Breast epithelium (tissue), 3 donors: ENCODE measurements at regions not wholly inside any gene's neighbourhood (a gene's known extent, or its start where the extent isn't known, plus 50 kb on each side); places are given as distances from the start of the nearest gene placed in this dataset.

Experiments used
- CTCF ChIP-seq, 3 donors: fragments of 450-650 bp; IDR thresholded peaks; one replicate each; pipeline ENCODE4 v1.5.1; 2016 to 2017; ENCODE audit warnings: antibody characterized with exemption in 3 of 3, mild to moderate bottlenecking in 3 of 3, moderate library complexity in 3 of 3
- POLR2A ChIP-seq: fragments of 450-650 bp; IDR thresholded peaks from one replicate; pipeline ENCODE4 v1.6.1; 2016; ENCODE audit warnings: antibody characterized with exemption, mild to moderate bottlenecking, moderate library complexity
- POLR2AphosphoS5 ChIP-seq, 3 donors: sonication (generic); formaldehyde crosslinking; IDR thresholded peaks; one replicate each; pipeline ENCODE4 v1.6.1; 2017; ENCODE audit warnings: antibody characterized with exemption in 3 of 3

GRCh38 chr13:63433546-63434150, 2018.0 kb upstream of the PCDH20 start:
- TF ChIP-seq CTCF (IDR thresholded peaks at IDR 0.05) = no peak
- no peak for TF ChIP-seq POLR2A
- no peak for TF ChIP-seq POLR2AphosphoS5 (IDR thresholded peaks at IDR 0.05)
